Lung (tissue), 11 donors: ENCODE measurements at regions not wholly inside any gene's neighbourhood (a gene's known extent, or its start where the extent isn't known, plus 50 kb on each side); places are given as distances from the start of the nearest gene placed in this dataset.

ENCODE experiments used
- ATAC-seq: fragments of 200-7000 bp; cut with Tn5 transposase; one replicate; pipeline ENCODE4 v1.9.1; 2020; ENCODE audit warnings: moderate number of reproducible peaks; ENCODE audit not compliant: insufficient read depth, low FRiP score
- DNase-seq, 3 donors: peaks; one replicate each; pipeline ENCODE4 v3.0.0-alpha.2; 2013 to 2017
- H3K27ac ChIP-seq, 2 donors: one replicate each; pipeline ENCODE4 v1.5.1; 2013; ENCODE audit warnings: mild to moderate bottlenecking in 2 of 2, moderate library complexity in 2 of 2, control low read depth in 1 of 2, inconsistent platforms in 1 of 2, low read depth in 1 of 2, low read length in 1 of 2
- H3K27me3 ChIP-seq, 3 donors: one replicate each; pipeline ENCODE4 v1.5.1; 2013; ENCODE audit warnings: low read length in 2 of 3; ENCODE audit not compliant: control insufficient read depth in 3 of 3, insufficient read depth in 3 of 3
- H3K36me3 ChIP-seq, 4 donors: one replicate each; pipeline ENCODE4 v1.5.1; 2013; ENCODE audit warnings: low read length in 4 of 4, mild to moderate bottlenecking in 1 of 4, moderate library complexity in 1 of 4; ENCODE audit not compliant: control insufficient read depth in 4 of 4, insufficient read depth in 4 of 4
- H3K4me1 ChIP-seq, 5 donors: one replicate each; pipeline ENCODE4 v1.5.1; 2013; ENCODE audit warnings: low read length in 5 of 5, mild to moderate bottlenecking in 2 of 5, moderate library complexity in 1 of 5; ENCODE audit not compliant: control insufficient read depth in 5 of 5, insufficient read depth in 5 of 5
- H3K4me3 ChIP-seq: one replicate; pipeline ENCODE4 v1.5.1; 2013; ENCODE audit warnings: mild to moderate bottlenecking, control low read depth, moderate library complexity
- H3K9ac ChIP-seq, 2 donors: one replicate each; pipeline ENCODE4 v1.5.1; 2013; ENCODE audit warnings: low read length in 2 of 2, control low read depth in 1 of 2; ENCODE audit not compliant: insufficient read depth in 1 of 2
- H3K9me3 ChIP-seq, 4 donors: one replicate each; pipeline ENCODE4 v1.5.1; 2013; ENCODE audit warnings: low read length in 3 of 4, mild to moderate bottlenecking in 1 of 4, moderate library complexity in 1 of 4; ENCODE audit not compliant: control insufficient read depth in 4 of 4, insufficient read depth in 3 of 4
- WGBS, 2 donors: extraction: QIAGEN DNeasy Blood & Tissue Kit; methylation state at CpG; one replicate each; pipeline ENCODE4 v1.1.7; 2013; 5-methylcytosine and 5-hydroxymethylcytosine counted together
- TF ChIP-seq, protein P1 (sequence below): IDR thresholded peaks from 2 replicates; pipeline ENCODE4 v1.5.1; 2012; ENCODE audit warnings: mild to moderate bottlenecking; ENCODE audit errors: control extremely low read depth, extremely low read depth
- donor health status: control.
- donor health status: control.
- donor health status: Bipolar disorder and iron deficiency.
- donor health status: healthy.
- donor health status: DM: yes; HTN: yes; CAD: no.

DNA sequence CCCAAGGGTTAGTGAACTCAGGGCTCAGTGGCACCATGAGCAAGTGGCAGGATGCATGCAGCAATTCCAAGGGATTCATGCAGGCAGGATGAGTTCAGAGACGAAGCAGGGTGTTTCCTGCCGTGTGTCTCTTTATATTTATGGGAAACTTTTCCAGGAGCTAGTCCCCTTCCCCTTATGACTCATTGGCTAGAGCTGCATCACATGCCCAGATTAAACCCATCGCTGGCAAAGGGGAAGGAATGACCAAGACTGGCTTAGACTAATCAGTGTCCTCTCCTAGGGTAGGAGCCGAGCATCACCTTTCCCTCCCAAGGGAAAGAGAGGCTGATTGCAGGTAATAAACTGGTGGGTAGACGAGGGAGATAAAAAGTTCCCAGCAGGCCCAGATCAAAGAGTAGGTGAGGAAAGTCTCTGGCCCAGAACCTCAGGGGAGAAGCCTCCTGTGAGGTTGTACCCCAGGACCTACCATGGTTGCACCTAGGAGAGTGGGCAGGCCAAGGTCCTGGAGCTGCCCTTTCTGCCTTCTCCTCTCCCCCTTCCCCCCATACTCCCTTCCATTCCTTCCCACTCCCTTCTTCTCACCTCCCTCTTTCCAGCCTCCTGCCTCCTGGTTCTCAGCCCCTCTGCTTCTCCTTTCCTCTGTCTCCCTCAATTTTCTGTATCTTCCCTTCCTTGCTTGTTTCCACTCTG lies 67.8 kb upstream of the ITGA11 start:
- no peak overlapping the region for H3K9ac ChIP-seq

DNA sequence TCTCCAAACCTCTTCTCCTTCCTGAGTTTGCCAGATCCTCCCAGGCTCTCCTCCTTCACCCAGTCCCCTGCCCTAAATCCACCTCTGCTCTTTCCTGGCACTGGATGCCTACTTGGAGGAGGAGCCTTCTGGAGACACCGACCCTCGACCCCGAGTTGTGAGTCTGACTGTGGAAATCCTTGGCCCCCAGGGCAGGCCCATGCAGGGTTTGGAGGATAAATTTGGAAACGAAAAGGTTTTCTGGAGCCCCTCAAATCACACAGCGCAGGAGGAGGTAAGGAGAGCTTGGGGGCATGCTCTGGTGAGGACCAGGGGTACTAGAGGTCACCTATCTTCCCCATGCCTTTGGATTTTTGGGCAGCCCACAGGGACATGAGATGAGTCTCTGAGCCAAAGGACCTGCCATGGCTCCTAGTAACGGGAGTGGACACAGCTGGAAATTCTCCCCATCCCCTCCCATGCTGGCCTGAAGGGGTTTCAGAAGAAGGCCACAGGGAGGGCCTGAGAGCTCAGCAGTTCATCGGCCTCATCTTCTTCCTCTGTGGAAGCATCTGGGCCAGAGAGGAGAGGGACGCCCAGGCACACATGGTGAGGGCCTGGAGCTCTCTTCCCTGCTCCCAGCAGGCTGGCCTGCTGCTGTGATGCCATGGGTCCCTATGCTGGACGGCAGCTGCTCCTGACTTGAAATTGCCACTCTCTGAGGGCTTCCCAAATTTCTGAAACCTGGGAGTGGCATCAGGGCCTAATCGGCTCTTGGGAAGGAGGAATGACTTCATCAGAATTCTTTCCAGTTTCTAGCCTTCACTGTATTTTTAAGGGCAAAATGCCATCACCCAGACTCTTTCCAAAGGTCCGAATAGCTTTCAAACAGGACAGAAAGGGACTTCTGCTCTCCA lies 68.6 kb upstream of the ITGA11 start:
- WGBS, 2 donors = 81 to 91% methylated on average over 11 of the region's 11 CpGs
- Histone ChIP-seq H3K4me3 (no peak overlapping the region), H3K4me1 (peaks cover 0 to 16% (median 0%) of the 10 kb centered on the region in 5 donors), H3K27ac (no peak overlapping the region), H3K36me3 (no peaks in the 10 kb centered on the region), H3K9me3 (peaks cover 0 to 2% (median 0%) of the 10 kb centered on the region in 4 donors), H3K27me3 (no peaks in the 10 kb centered on the region), H3K9ac (peak overlapping the region in 1 of 2 donors; percentile 18)
- TF ChIP-seq, protein P1, sequence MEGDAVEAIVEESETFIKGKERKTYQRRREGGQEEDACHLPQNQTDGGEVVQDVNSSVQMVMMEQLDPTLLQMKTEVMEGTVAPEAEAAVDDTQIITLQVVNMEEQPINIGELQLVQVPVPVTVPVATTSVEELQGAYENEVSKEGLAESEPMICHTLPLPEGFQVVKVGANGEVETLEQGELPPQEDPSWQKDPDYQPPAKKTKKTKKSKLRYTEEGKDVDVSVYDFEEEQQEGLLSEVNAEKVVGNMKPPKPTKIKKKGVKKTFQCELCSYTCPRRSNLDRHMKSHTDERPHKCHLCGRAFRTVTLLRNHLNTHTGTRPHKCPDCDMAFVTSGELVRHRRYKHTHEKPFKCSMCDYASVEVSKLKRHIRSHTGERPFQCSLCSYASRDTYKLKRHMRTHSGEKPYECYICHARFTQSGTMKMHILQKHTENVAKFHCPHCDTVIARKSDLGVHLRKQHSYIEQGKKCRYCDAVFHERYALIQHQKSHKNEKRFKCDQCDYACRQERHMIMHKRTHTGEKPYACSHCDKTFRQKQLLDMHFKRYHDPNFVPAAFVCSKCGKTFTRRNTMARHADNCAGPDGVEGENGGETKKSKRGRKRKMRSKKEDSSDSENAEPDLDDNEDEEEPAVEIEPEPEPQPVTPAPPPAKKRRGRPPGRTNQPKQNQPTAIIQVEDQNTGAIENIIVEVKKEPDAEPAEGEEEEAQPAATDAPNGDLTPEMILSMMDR = no peak
- DNase-seq = peak in 1 of 3 donors; percentile 31
- ATAC-seq = no peak

More for the DNA sequence above, 67.8 kb upstream of the ITGA11 start:
- 90 to 94% methylated on average over 5 of the region's 5 CpGs for WGBS, 2 donors
- TF ChIP-seq, protein P1 = no peak
- Histone ChIP-seq H3K9me3 (peaks cover 0 to 2% (median 0%) of the 10 kb centered on the region in 4 donors), H3K27ac (no peak overlapping the region), H3K27me3 (no peaks in the 10 kb centered on the region), H3K36me3 (no peaks in the 10 kb centered on the region), H3K4me1 (peaks cover 0 to 14% (median 0%) of the 10 kb centered on the region in 5 donors), H3K4me3 (no peak overlapping the region)
- no peak for ATAC-seq
- DNase-seq = no peak

DNA sequence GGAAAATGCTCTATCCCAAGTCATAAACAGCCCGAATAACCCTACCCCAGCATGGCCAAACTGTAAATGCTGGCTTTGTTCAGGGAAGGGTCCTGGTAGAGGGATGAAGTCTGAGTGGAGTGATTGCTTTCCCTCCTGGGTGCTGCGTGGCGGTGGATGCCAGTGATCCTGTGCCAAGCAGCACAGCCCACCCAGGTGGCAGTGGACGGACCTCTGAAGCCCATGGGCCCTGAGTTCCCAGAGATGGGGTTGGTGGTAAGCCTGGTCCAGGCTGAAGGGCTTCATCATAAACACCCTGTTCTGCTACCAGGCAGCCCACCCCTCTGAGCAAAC lies 69.3 kb upstream of the ITGA11 start:
- Histone ChIP-seq H3K27me3 (no peaks in the 10 kb centered on the region), H3K4me3 (no peak overlapping the region), H3K4me1 (peaks cover 0 to 16% (median 0%) of the 10 kb centered on the region in 5 donors), H3K36me3 (no peaks in the 10 kb centered on the region), H3K9ac (no peak overlapping the region), H3K9me3 (peaks cover 0 to 2% (median 0%) of the 10 kb centered on the region in 4 donors), H3K27ac (no peak overlapping the region)
- no peak for ATAC-seq
- no peak for DNase-seq
- TF ChIP-seq, protein P1 = no peak
- 83 to 91% methylated on average over 4 of the region's 4 CpGs for WGBS, 2 donors
